Activated T-helper 2 cell treated with anti-CD3 and anti-CD28 coated beads, Interferon-gamma antibody, Interleukin-2, Interleukin-4, amounts not matched to agents 10 μg/mL and 5 μg/mL and 100 μg/mL, durations not matched to agents 14 hours and 24 hours and 36 hours (primary cell): ENCODE measurements at regions not wholly inside any gene's neighbourhood (a gene's known extent, or its start where the extent isn't known, plus 50 kb on each side); places are given as distances from the start of the nearest gene placed in this dataset.
"Not testable (repeated sequence)": the region's sequence is repeated elsewhere in the genome, so short reads cannot be mapped to it uniquely, and the experiment has no call there.

Experiments used
- DNase-seq: peaks from one replicate; pipeline ENCODE4 v3.0.0; 2021; ENCODE audit warnings: low spot score
- H3K27ac Mint-ChIP-seq: one replicate; pipeline ENCODE4 v1.8.0; 2021; ENCODE audit warnings: mixed read lengths
- H3K27me3 Mint-ChIP-seq: one replicate; pipeline ENCODE4 v1.8.0; 2021; ENCODE audit warnings: low read depth, mixed read lengths
- H3K36me3 Mint-ChIP-seq: one replicate; pipeline ENCODE4 v1.8.0; 2021; ENCODE audit warnings: low read depth, mixed read lengths
- H3K4me1 Mint-ChIP-seq: one replicate; pipeline ENCODE4 v1.8.0; 2021; ENCODE audit warnings: low read depth, mixed read lengths
- H3K4me3 Mint-ChIP-seq: one replicate; pipeline ENCODE4 v1.8.0; 2021; ENCODE audit warnings: low read depth, mild to moderate bottlenecking, moderate library complexity, mixed read lengths
- H3K9me3 Mint-ChIP-seq: one replicate; pipeline ENCODE4 v1.8.0; 2021; ENCODE audit warnings: mixed read lengths
- intact Hi-C: fragments of 100-400 bp; cut with micrococcal nuclease; formaldehyde crosslinking; loops from one replicate; pipeline ENCODE4 v1.15.1; 2023

GRCh38 chr16:29094325-29094724, 109.5 kb downstream of the LAT start:
- H3K4me3 Mint-ChIP-seq, H3K9me3 Mint-ChIP-seq, intact Hi-C loops, DNase-seq, H3K27ac Mint-ChIP-seq, H3K4me1 Mint-ChIP-seq, H3K27me3 Mint-ChIP-seq: not testable (repeated sequence)
- peaks cover 20% of the 10 kb centered on the region for H3K36me3 Mint-ChIP-seq

- H3K4me3 Mint-ChIP-seq, H3K27ac Mint-ChIP-seq, H3K4me1 Mint-ChIP-seq, intact Hi-C loops, H3K27me3 Mint-ChIP-seq, DNase-seq, H3K9me3 Mint-ChIP-seq: not testable (repeated sequence)
- H3K36me3 Mint-ChIP-seq, result peaks cover 35% of the 10 kb centered on the region
Measured at GRCh38 chr16:29089679-29090078, 104.8 kb downstream of the LAT start.

GRCh38 chr16:29087673-29088072, 102.8 kb downstream of the LAT start:
- H3K36me3 Mint-ChIP-seq, result peaks cover 40% of the 10 kb centered on the region
- H3K4me3 Mint-ChIP-seq, intact Hi-C loops, H3K9me3 Mint-ChIP-seq, H3K27me3 Mint-ChIP-seq, H3K27ac Mint-ChIP-seq, DNase-seq, H3K4me1 Mint-ChIP-seq: not testable (repeated sequence)

- H3K27ac Mint-ChIP-seq, H3K9me3 Mint-ChIP-seq, DNase-seq, H3K27me3 Mint-ChIP-seq, intact Hi-C loops: not testable (repeated sequence)
- peak overlapping the region; percentile 79 for H3K4me3 Mint-ChIP-seq
- peaks cover 10% of the 10 kb centered on the region for H3K4me1 Mint-ChIP-seq
- H3K36me3 Mint-ChIP-seq, result peaks cover 21% of the 10 kb centered on the region
Measured at GRCh38 chr16:29081829-29082639, 97.2 kb downstream of the LAT start.

GRCh38 chr16:29074554-29075402, 89.9 kb downstream of the LAT start:
- Mint-ChIP-seq H3K4me1 (peaks cover 25% of the 10 kb centered on the region), H3K4me3 (peak overlapping the region; percentile 96), H3K27ac (peak overlapping the region; percentile 98)
- H3K9me3 Mint-ChIP-seq, intact Hi-C loops, H3K27me3 Mint-ChIP-seq, H3K36me3 Mint-ChIP-seq: not testable (repeated sequence)
- DNase-seq, result peak; percentile 40

GRCh38 chr16:29062235-29062634, 77.4 kb downstream of the LAT start:
- H3K27ac Mint-ChIP-seq, H3K27me3 Mint-ChIP-seq, H3K4me3 Mint-ChIP-seq, H3K9me3 Mint-ChIP-seq, H3K36me3 Mint-ChIP-seq, intact Hi-C loops, H3K4me1 Mint-ChIP-seq, DNase-seq: not testable (repeated sequence)

- DNase-seq, intact Hi-C loops, H3K4me3 Mint-ChIP-seq, H3K27me3 Mint-ChIP-seq, H3K36me3 Mint-ChIP-seq, H3K27ac Mint-ChIP-seq, H3K9me3 Mint-ChIP-seq, H3K4me1 Mint-ChIP-seq: not testable (repeated sequence)
Measured at GRCh38 chr16:29061467-29061921, 76.6 kb downstream of the LAT start.

GRCh38 chr16:29060022-29060810, 75.4 kb downstream of the LAT start:
- H3K9me3 Mint-ChIP-seq, DNase-seq, H3K27me3 Mint-ChIP-seq, intact Hi-C loops, H3K27ac Mint-ChIP-seq, H3K4me3 Mint-ChIP-seq, H3K36me3 Mint-ChIP-seq, H3K4me1 Mint-ChIP-seq: not testable (repeated sequence)

GRCh38 chr16:29059575-29059974, 74.7 kb downstream of the LAT start:
- H3K4me3 Mint-ChIP-seq, DNase-seq, H3K36me3 Mint-ChIP-seq, H3K4me1 Mint-ChIP-seq, H3K27ac Mint-ChIP-seq, intact Hi-C loops, H3K9me3 Mint-ChIP-seq, H3K27me3 Mint-ChIP-seq: not testable (repeated sequence)
